SU-DHL-6 (cell line): ENCODE measurements at regions not wholly inside any gene's neighbourhood (a gene's known extent, or its start where the extent isn't known, plus 50 kb on each side); places are given as distances from the start of the nearest gene placed in this dataset.

Source experiments
- H2AFZ ChIP-seq: fragments of 200-600 bp; sonication (generic); 2 replicates; pipeline ENCODE4 v1.6.1; 2014; ENCODE audit warnings: low read depth, mild to moderate bottlenecking, moderate library complexity, mixed read lengths, antibody characterized with exemption, low read length; ENCODE audit not compliant: severe bottlenecking
- H3F3A ChIP-seq: fragments of 200-600 bp; shearing (Covaris generic); 2 replicates; pipeline ENCODE4 v1.6.0; 2016; ENCODE audit warnings: antibody characterized with exemption, mild to moderate bottlenecking; ENCODE audit not compliant: insufficient read depth
- H3K27ac ChIP-seq: fragments of 200-600 bp; sonication (generic); 2 replicates; pipeline ENCODE4 v1.5.1; 2016; ENCODE audit warnings: low read depth, mild to moderate bottlenecking, low read length, moderate library complexity, mixed read lengths
- H3K27me3 ChIP-seq: fragments of 200-600 bp; sonication (generic), shearing (Covaris generic); 2 replicates; pipeline ENCODE4 v1.6.0; 2014; ENCODE audit warnings: mild to moderate bottlenecking, low read length
- H3K36me3 ChIP-seq: fragments of 200-600 bp; sonication (generic); 2 replicates; pipeline ENCODE4 v1.6.1; 2014; ENCODE audit warnings: mild to moderate bottlenecking, low read length, mixed read lengths
- H3K4me2 ChIP-seq: fragments of 300-600, 200-600 bp; shearing (Covaris generic), sonication (generic); 2 replicates; pipeline ENCODE4 v1.6.0; 2014; ENCODE audit warnings: low read length, low read depth, mild to moderate bottlenecking; ENCODE audit not compliant: poor library complexity, severe bottlenecking
- H3K4me3 ChIP-seq: fragments of 200-600 bp; sonication (generic); 2 replicates; pipeline ENCODE4 v1.5.1; 2014; ENCODE audit warnings: antibody characterized with exemption, low read length, mild to moderate bottlenecking, mixed read lengths; ENCODE audit not compliant: insufficient read depth, poor library complexity, severe bottlenecking
- H3K79me2 ChIP-seq: fragments of 200-600 bp; sonication (generic); 2 replicates; pipeline ENCODE4 v1.6.1; 2014; ENCODE audit warnings: mild to moderate bottlenecking, low read length, moderate library complexity; ENCODE audit not compliant: insufficient read depth
- H3K9ac ChIP-seq: fragments of 200-600 bp; sonication (generic); 2 replicates; pipeline ENCODE4 v1.7.0; 2014; ENCODE audit warnings: mild to moderate bottlenecking, low read length
- H3K9me2 ChIP-seq: fragments of 200-600 bp; sonication (generic); replicated peaks from 2 replicates; pipeline ENCODE4 v1.6.1; 2014; ENCODE audit warnings: low read length; ENCODE audit not compliant: insufficient read depth
- H3K9me3 ChIP-seq: fragments of 200-600 bp; sonication (generic); 2 replicates; pipeline ENCODE4 v1.6.1; 2014; ENCODE audit warnings: low read length, mixed read lengths; ENCODE audit not compliant: insufficient read depth
- H4K20me1 ChIP-seq: fragments of 200-600 bp; sonication (generic); 2 replicates; pipeline ENCODE4 v1.6.1; 2014; ENCODE audit warnings: low read depth, mild to moderate bottlenecking, antibody characterized with exemption, low read length, moderate library complexity, mixed read lengths
- EZH2phosphoT487 ChIP-seq: fragments of 200-600 bp; sonication (generic), shearing (Covaris generic); conservative IDR thresholded peaks from 2 replicates; pipeline ENCODE4 v1.6.1; 2018; ENCODE audit warnings: mild to moderate bottlenecking, antibody characterized with exemption, low read length, moderate library complexity, mixed read lengths
- TF ChIP-seq, protein P1 (sequence below): fragments of 200-600 bp; sonication (generic); IDR thresholded peaks from one replicate; pipeline ENCODE4 v1.5.1; 2017; ENCODE audit warnings: antibody characterized with exemption, mild to moderate bottlenecking, low read length, moderate library complexity; ENCODE audit not compliant: insufficient read depth, poor library complexity, severe bottlenecking

DNA sequence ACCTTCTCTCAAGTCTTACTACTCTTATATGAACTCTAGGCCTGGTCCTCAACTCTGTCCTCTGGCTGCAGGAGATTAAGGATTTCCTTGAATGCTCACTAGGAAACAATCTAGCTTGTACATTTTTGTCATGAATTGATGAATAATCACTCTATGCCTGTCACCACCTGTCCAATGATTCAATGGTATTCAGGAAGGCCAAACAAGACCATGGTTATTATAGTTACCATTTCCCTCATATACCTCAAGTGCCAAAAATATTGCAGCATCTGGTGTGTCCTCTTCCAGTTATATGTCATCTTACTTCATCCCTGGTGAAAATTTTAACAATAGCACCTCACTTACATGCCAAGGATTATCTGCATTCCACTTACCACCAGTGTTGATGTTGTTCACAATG, 179.0 kb upstream of the MOCS2 start:
- TF ChIP-seq, protein P1, sequence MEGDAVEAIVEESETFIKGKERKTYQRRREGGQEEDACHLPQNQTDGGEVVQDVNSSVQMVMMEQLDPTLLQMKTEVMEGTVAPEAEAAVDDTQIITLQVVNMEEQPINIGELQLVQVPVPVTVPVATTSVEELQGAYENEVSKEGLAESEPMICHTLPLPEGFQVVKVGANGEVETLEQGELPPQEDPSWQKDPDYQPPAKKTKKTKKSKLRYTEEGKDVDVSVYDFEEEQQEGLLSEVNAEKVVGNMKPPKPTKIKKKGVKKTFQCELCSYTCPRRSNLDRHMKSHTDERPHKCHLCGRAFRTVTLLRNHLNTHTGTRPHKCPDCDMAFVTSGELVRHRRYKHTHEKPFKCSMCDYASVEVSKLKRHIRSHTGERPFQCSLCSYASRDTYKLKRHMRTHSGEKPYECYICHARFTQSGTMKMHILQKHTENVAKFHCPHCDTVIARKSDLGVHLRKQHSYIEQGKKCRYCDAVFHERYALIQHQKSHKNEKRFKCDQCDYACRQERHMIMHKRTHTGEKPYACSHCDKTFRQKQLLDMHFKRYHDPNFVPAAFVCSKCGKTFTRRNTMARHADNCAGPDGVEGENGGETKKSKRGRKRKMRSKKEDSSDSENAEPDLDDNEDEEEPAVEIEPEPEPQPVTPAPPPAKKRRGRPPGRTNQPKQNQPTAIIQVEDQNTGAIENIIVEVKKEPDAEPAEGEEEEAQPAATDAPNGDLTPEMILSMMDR: no peak
- TF ChIP-seq EZH2phosphoT487: no peak
- H3K79me2 ChIP-seq: no peaks in the 10 kb centered on the region
- no peaks in the 10 kb centered on the region for H3K9me2 ChIP-seq
- H3K9ac ChIP-seq: no peak overlapping the region
- no peaks in the 10 kb centered on the region for H3K36me3 ChIP-seq
- H4K20me1 ChIP-seq: no peaks in the 10 kb centered on the region
- H3K27me3 ChIP-seq: no peaks in the 10 kb centered on the region
- H3K4me3 ChIP-seq: no peak overlapping the region
- H2AFZ ChIP-seq: no peak overlapping the region
- H3K27ac ChIP-seq: no peak overlapping the region
- H3K9me3 ChIP-seq: no peaks in the 10 kb centered on the region
- H3F3A ChIP-seq: no peaks in the 10 kb centered on the region
- H3K4me2 ChIP-seq: no peak overlapping the region

DNA sequence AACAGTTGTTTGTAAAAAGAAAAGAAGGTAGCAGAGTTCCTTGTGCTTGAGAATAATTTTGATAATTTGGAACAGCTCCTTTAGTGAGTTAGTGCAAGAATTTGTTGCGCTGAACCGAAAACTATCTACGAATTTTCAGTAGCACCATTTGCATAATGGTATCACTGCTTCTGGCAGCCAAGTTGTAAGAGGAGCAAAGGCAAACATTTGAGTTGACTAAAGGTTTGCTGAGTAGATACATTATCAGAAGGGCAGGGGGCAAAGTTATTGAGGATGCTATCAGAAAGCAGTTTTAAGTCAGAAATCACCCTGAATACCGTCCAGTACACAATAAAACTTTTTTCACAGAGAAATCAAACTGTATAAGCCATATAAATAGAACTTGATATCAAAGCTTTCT, 181.5 kb upstream of the MOCS2 start:
- Histone ChIP-seq H3K27ac (no peak overlapping the region), H3K27me3 (no peaks in the 10 kb centered on the region), H3K4me2 (no peak overlapping the region), H3K79me2 (no peaks in the 10 kb centered on the region), H3K9me2 (no peaks in the 10 kb centered on the region), H3K9ac (no peak overlapping the region), H2AFZ (no peak overlapping the region), H3K36me3 (no peaks in the 10 kb centered on the region), H3K4me3 (no peak overlapping the region), H3F3A (no peaks in the 10 kb centered on the region), H3K9me3 (no peaks in the 10 kb centered on the region), H4K20me1 (no peaks in the 10 kb centered on the region)
- TF ChIP-seq, protein P1: no peak
- no peak for TF ChIP-seq EZH2phosphoT487

DNA sequence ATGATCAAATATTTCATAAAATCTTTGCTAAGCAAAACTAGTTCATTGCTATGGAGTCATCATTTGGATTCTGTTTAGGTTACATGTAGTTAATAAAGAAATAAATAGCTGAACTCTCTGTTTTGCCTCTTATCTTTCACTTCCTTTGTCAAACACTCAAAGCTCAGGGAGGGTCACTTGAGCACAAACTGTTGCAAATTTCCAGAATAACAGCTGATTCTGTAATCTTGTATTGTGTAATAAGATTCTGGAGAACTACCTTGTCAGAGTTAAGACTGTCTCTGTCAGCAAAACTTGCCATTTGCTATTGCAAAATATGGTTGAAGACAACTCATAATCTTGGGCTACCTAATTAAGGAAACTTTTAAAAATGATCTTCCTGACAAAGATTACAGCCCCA, 182.0 kb upstream of the MOCS2 start:
- no peaks in the 10 kb centered on the region for H4K20me1 ChIP-seq
- H2AFZ ChIP-seq: no peak overlapping the region
- no peak overlapping the region for H3K4me2 ChIP-seq
- H3K9me2 ChIP-seq: no peaks in the 10 kb centered on the region
- no peak overlapping the region for H3K9ac ChIP-seq
- H3K36me3 ChIP-seq: no peaks in the 10 kb centered on the region
- no peaks in the 10 kb centered on the region for H3K9me3 ChIP-seq
- no peaks in the 10 kb centered on the region for H3K79me2 ChIP-seq
- no peak overlapping the region for H3K27ac ChIP-seq
- no peaks in the 10 kb centered on the region for H3F3A ChIP-seq
- H3K4me3 ChIP-seq: no peak overlapping the region
- H3K27me3 ChIP-seq: no peaks in the 10 kb centered on the region
- TF ChIP-seq, protein P1: no peak
- no peak for TF ChIP-seq EZH2phosphoT487

DNA sequence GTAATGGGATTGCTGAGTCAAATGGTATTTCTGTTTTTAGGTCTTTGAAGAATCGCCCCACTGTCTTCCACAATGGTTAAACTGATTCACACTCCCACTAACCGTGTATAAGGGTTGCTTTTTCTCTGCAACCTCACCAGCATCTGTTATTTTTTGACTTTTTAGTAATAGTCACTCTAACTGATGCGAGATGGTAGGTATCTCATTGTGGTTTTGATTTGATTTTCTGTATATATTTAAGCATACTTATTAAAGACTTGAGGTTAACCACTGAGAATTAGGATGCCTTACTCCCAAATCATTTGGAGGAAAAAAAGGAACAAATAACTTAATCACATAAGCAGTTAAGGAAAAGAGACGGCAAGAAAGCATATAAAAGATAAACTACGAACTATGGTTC, 181.6 kb upstream of the FST start:
- no peaks in the 10 kb centered on the region for H3K9me3 ChIP-seq
- H3K36me3 ChIP-seq: no peaks in the 10 kb centered on the region
- H3F3A ChIP-seq: no peaks in the 10 kb centered on the region
- no peaks in the 10 kb centered on the region for H3K79me2 ChIP-seq
- TF ChIP-seq EZH2phosphoT487: no peak
- TF ChIP-seq, protein P1: no peak
- H3K4me3 ChIP-seq: no peak overlapping the region
- H3K4me2 ChIP-seq: no peak overlapping the region
- H3K27ac ChIP-seq: no peak overlapping the region
- H2AFZ ChIP-seq: no peak overlapping the region
- H3K9me2 ChIP-seq: no peaks in the 10 kb centered on the region
- H3K9ac ChIP-seq: no peak overlapping the region
- no peaks in the 10 kb centered on the region for H3K27me3 ChIP-seq
- H4K20me1 ChIP-seq: no peaks in the 10 kb centered on the region
